ENCODE measurements at regions not wholly inside any gene's neighbourhood (a gene's known extent, or its start where the extent isn't known, plus 50 kb on each side); places are given as distances from the start of the nearest gene placed in this dataset.

GRCh38 chr17:74097450-74098135, 105.9 kb upstream of the RPL38 start:
- no peaks in the 10 kb centered on the region for H3K9me2 ChIP-seq (ENCODE audit: insufficient read depth, low read length)

More at GRCh38 chr17:74097450-74098135, 105.9 kb upstream of the RPL38 start:
- TF ChIP-seq EZH2 (IDR thresholded peaks at IDR 0.05; ENCODE audit: borderline replicate concordance, insufficient read depth, low read length, poor library complexity, severe bottlenecking) = no peak
- no peak for TF ChIP-seq MXI1 (conservative IDR thresholded peaks at IDR 0.05; ENCODE audit: poor library complexity, severe bottlenecking)
- TF ChIP-seq POLR2AphosphoS5 (IDR thresholded peaks at IDR 0.05) = no peak
- no peak for TF ChIP-seq TAF1 (IDR thresholded peaks at IDR 0.05; ENCODE audit: low read depth)
- no peak for TF ChIP-seq CTCF (IDR thresholded peaks at IDR 0.05; ENCODE audit: poor library complexity, severe bottlenecking)
- TF ChIP-seq SMC3 (conservative IDR thresholded peaks at IDR 0.05; ENCODE audit: poor library complexity) = no peak
- no peak for TF ChIP-seq RAD21 (conservative IDR thresholded peaks at IDR 0.05)
- no peak for TF ChIP-seq EP300 (conservative IDR thresholded peaks at IDR 0.05; ENCODE audit: poor library complexity, severe bottlenecking)
- no peak for TF ChIP-seq REST (IDR thresholded peaks at IDR 0.05; ENCODE audit: borderline replicate concordance)
- no peak overlapping the region for H3K9ac ChIP-seq (ENCODE audit: low read length)
- no peaks in the 10 kb centered on the region for H3K79me2 ChIP-seq (replicated peaks; ENCODE audit: insufficient read depth, low read length)
- no peaks in the 10 kb centered on the region for H3K27me3 ChIP-seq (ENCODE audit: insufficient read depth, low read depth, low read length)
- H3K27ac ChIP-seq (ENCODE audit: low read length) = no peak overlapping the region
- H3K4me2 ChIP-seq (ENCODE audit: low read length) = no peak overlapping the region
- no peaks in the 10 kb centered on the region for H3F3A ChIP-seq (ENCODE audit: insufficient read depth, low read length, poor library complexity, severe bottlenecking)
- no peak overlapping the region for H2AFZ ChIP-seq (ENCODE audit: low read depth, low read length)
- no peaks in the 10 kb centered on the region for H4K20me1 ChIP-seq (ENCODE audit: insufficient read depth)
- peaks cover 3% of the 10 kb centered on the region for H3K9me3 ChIP-seq (ENCODE audit: low read length)
- no peaks in the 10 kb centered on the region for H3K36me3 ChIP-seq (ENCODE audit: insufficient read depth, low read length)
- no peak overlapping the region for H3K4me3 ChIP-seq (ENCODE audit: low read length)

Data from neural cell (in vitro differentiated cells).